ENCODE measurements at regions not wholly inside any gene's neighbourhood (a gene's known extent, or its start where the extent isn't known, plus 50 kb on each side); places are given as distances from the start of the nearest gene placed in this dataset.

DNA sequence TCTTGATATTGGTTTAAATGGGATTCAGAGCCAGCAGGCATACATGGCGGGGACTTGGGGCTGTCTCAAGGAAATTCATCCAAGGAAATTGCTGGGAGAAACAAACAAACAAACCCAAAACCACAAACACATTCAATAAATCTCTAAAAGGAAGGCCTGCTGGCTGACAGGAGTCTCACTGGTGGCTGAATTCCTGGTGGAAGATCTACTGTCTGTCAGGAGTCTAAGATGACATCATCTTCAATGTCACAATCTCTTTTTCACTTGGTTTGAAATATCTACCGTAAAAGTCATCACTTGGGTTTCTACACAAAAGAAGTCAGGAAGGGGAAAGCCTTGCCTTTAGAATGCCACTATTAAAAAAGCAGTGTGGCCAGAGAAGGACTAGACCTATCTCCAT, 87.9 kb downstream of the KLF5 start:
- DNase-seq = no peak
- no peak overlapping the region for H2AFZ ChIP-seq (ENCODE audit: low read length)

DNA sequence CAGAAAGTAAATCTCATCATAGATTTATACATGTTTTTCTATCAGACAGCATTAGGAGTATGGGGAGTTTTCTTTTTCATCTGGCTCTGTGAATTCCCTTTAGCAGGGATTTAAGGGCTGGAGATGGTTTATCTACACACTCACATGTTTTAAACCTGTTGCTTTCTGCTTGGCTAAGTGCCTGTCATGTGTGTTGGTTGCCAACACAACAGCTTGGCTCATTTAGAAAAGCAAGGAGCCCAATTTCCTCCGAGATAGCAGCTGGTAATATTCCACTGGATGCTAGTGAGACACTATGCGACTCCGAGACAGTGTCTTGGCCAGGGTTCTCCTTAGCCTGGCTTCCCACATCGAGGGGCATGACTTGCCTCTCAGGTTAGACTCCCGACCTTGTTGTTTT, 83.3 kb downstream of the KLF5 start:
- Histone ChIP-seq H3K36me3 (ENCODE audit: insufficient read depth, low read length) (no peaks in the 10 kb centered on the region), H2AFZ (ENCODE audit: low read length) (no peak overlapping the region), H3K9me2 (replicated peaks; ENCODE audit: insufficient read depth, low read length) (no peaks in the 10 kb centered on the region), H3K9me3 (ENCODE audit: low read length) (no peaks in the 10 kb centered on the region), H3K27ac (ENCODE audit: low read length) (no peak overlapping the region), H4K20me1 (ENCODE audit: insufficient read depth, low read depth, low read length) (no peaks in the 10 kb centered on the region), H3K4me2 (ENCODE audit: low read depth, low read length, poor library complexity, severe bottlenecking) (no peak overlapping the region), H3K4me3 (ENCODE audit: low read length) (no peak overlapping the region), H3K27me3 (ENCODE audit: low read length) (no peaks in the 10 kb centered on the region), H3K4me1 (ENCODE audit: low read length) (no peaks in the 10 kb centered on the region), H3K79me2 (ENCODE audit: low read length) (no peaks in the 10 kb centered on the region), H3K9ac (ENCODE audit: low read length) (no peak overlapping the region)
- no peak for DNase-seq

More for the DNA sequence above, 87.9 kb downstream of the KLF5 start:
- Histone ChIP-seq H3K27me3 (ENCODE audit: low read length) (no peaks in the 10 kb centered on the region), H3K4me2 (ENCODE audit: low read depth, low read length, poor library complexity, severe bottlenecking) (no peak overlapping the region), H3K36me3 (ENCODE audit: insufficient read depth, low read length) (no peaks in the 10 kb centered on the region), H3K9me2 (replicated peaks; ENCODE audit: insufficient read depth, low read length) (no peaks in the 10 kb centered on the region), H4K20me1 (ENCODE audit: insufficient read depth, low read depth, low read length) (no peaks in the 10 kb centered on the region), H3K4me3 (ENCODE audit: low read length) (no peak overlapping the region), H3K9ac (ENCODE audit: low read length) (no peak overlapping the region), H3K79me2 (ENCODE audit: low read length) (no peaks in the 10 kb centered on the region), H3K9me3 (ENCODE audit: low read length) (no peaks in the 10 kb centered on the region), H3K4me1 (ENCODE audit: low read length) (no peaks in the 10 kb centered on the region), H3K27ac (ENCODE audit: low read length) (no peak overlapping the region)

DNA sequence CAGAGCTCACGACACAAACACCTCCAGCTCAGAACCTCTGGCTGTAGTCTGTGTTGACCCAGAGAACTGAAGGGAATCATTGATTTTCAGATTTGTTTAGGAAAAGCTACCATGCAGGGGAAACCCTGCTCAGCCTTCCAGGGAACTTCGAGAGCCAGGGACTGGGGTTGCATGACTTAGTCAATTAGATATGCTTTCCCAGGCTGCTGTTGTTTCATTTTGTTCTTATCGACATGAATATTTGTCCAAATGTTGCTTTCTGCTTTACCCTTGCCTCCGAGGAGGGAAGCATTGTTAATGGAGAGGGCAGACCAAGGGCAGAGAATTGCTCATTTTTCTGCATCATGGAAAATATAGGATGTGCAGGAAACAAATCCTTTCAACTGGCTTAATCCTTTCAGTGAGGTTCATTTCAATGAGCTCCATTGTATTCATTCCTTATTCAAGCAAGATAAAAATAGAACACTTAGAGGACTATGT, 82.5 kb downstream of the KLF5 start:
- Histone ChIP-seq H4K20me1 (ENCODE audit: insufficient read depth, low read depth, low read length) (no peaks in the 10 kb centered on the region), H3K9ac (ENCODE audit: low read length) (no peak overlapping the region), H3K27ac (ENCODE audit: low read length) (no peak overlapping the region), H3K36me3 (ENCODE audit: insufficient read depth, low read length) (no peaks in the 10 kb centered on the region), H2AFZ (ENCODE audit: low read length) (no peak overlapping the region), H3K79me2 (ENCODE audit: low read length) (no peaks in the 10 kb centered on the region), H3K4me3 (ENCODE audit: low read length) (no peak overlapping the region), H3K9me2 (replicated peaks; ENCODE audit: insufficient read depth, low read length) (no peaks in the 10 kb centered on the region), H3K9me3 (ENCODE audit: low read length) (no peaks in the 10 kb centered on the region), H3K4me1 (ENCODE audit: low read length) (no peaks in the 10 kb centered on the region), H3K4me2 (ENCODE audit: low read depth, low read length, poor library complexity, severe bottlenecking) (no peak overlapping the region), H3K27me3 (ENCODE audit: low read length) (no peaks in the 10 kb centered on the region)
- no peak for DNase-seq

DNA sequence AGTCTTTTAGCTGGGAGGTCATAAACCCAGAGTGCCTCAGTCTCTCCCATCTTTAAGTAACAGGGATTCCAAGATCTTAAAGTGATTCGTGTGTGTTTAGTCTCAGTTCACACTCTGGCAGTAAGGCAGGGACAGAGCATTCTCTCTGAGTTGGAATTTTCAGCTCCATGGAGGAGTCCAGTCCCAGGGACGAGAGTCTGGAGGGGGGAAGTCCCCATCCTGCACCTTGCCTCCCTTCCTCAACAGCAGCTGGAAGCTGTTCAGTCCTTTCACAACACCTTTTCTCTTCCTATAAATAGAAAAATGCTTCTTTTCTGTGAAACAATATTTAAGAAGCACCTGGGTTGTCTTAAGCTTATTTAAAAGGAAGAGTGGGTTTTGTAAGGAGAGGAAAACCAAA, 82.0 kb downstream of the KLF5 start:
- no peaks in the 10 kb centered on the region for H3K27me3 ChIP-seq (ENCODE audit: low read length)
- H3K4me1 ChIP-seq (ENCODE audit: low read length) = no peaks in the 10 kb centered on the region
- H3K9ac ChIP-seq (ENCODE audit: low read length) = no peak overlapping the region
- DNase-seq = no peak
- H2AFZ ChIP-seq (ENCODE audit: low read length) = no peak overlapping the region
- H3K4me2 ChIP-seq (ENCODE audit: low read depth, low read length, poor library complexity, severe bottlenecking) = no peak overlapping the region
- H3K27ac ChIP-seq (ENCODE audit: low read length) = no peak overlapping the region
- H3K4me3 ChIP-seq (ENCODE audit: low read length) = no peak overlapping the region
- no peaks in the 10 kb centered on the region for H4K20me1 ChIP-seq (ENCODE audit: insufficient read depth, low read depth, low read length)
- H3K9me3 ChIP-seq (ENCODE audit: low read length) = no peaks in the 10 kb centered on the region
- H3K9me2 ChIP-seq (replicated peaks; ENCODE audit: insufficient read depth, low read length) = no peaks in the 10 kb centered on the region
- no peaks in the 10 kb centered on the region for H3K36me3 ChIP-seq (ENCODE audit: insufficient read depth, low read length)
- H3K79me2 ChIP-seq (ENCODE audit: low read length) = no peaks in the 10 kb centered on the region

DNA sequence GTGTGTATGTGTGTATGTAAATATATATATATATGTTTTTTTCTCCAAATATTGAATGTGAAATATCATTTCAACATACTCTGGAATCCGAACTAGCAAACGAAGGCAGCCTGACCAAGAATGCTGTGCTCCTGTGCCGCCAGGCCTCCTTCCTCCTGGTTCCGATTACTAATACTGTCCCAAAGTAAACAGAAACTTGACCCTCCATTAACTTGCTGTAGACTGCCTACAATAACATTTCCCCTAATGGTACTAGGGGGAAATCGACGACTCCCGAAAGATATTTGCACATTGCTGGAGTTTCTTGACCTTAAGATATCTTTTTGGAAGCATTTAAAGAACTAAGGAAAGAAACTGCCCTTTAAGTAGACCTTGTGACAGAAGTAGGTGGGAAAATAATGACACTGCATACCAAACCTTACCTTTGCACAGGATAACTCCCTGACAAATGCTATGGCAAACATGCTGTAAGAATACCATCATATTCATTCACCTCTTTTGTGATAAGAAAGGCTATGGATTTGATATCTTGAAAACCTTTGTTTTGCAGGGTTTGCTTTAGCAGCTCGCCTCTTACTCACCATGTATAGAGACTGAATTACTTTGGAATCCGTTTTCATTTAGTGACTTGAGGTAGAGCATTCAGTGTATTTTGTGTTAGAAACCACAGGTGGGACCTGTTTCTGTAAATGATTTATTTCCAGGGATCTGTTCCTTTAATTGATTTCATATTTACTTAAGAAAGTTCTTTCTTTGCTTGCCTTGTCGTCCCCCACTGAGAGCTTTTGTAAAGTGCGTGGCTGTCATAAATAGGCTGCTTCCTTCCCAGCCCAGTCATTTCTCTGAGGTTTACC, 80.1 kb downstream of the KLF5 start:
- Histone ChIP-seq H3K4me2 (ENCODE audit: low read depth, low read length, poor library complexity, severe bottlenecking) (no peak overlapping the region), H3K27me3 (ENCODE audit: low read length) (no peaks in the 10 kb centered on the region), H3K79me2 (ENCODE audit: low read length) (no peaks in the 10 kb centered on the region), H3K36me3 (ENCODE audit: insufficient read depth, low read length) (no peaks in the 10 kb centered on the region), H3K4me1 (ENCODE audit: low read length) (no peaks in the 10 kb centered on the region), H3K27ac (ENCODE audit: low read length) (no peak overlapping the region), H3K9ac (ENCODE audit: low read length) (no peak overlapping the region), H3K9me2 (replicated peaks; ENCODE audit: insufficient read depth, low read length) (no peaks in the 10 kb centered on the region), H3K4me3 (ENCODE audit: low read length) (no peak overlapping the region), H4K20me1 (ENCODE audit: insufficient read depth, low read depth, low read length) (no peaks in the 10 kb centered on the region), H3K9me3 (ENCODE audit: low read length) (no peaks in the 10 kb centered on the region), H2AFZ (ENCODE audit: low read length) (no peak overlapping the region)
- no peak for DNase-seq

DNA sequence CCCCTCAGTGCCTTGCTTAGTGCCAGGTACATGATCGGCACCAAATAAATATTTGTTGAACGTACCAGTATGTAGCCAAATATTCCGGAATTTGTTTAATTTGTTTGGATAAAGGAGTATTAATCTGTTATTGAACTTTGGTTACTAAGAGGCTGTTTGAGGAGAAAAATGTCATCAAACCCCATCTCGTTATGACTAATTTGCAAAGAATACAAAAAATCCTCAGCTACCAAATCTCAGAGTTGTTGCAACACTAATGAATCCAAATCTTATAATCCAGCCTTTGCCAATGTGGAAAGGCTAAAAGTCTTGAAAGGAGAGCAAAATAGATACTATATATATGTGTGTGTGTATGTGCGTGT, 79.5 kb downstream of the KLF5 start:
- no peak overlapping the region for H3K9ac ChIP-seq (ENCODE audit: low read length)
- H3K4me2 ChIP-seq (ENCODE audit: low read depth, low read length, poor library complexity, severe bottlenecking) = no peak overlapping the region
- H3K9me3 ChIP-seq (ENCODE audit: low read length) = no peaks in the 10 kb centered on the region
- H4K20me1 ChIP-seq (ENCODE audit: insufficient read depth, low read depth, low read length) = no peaks in the 10 kb centered on the region
- H3K27ac ChIP-seq (ENCODE audit: low read length) = no peak overlapping the region
- H2AFZ ChIP-seq (ENCODE audit: low read length) = no peak overlapping the region
- DNase-seq = no peak
- no peaks in the 10 kb centered on the region for H3K4me1 ChIP-seq (ENCODE audit: low read length)
- no peaks in the 10 kb centered on the region for H3K9me2 ChIP-seq (replicated peaks; ENCODE audit: insufficient read depth, low read length)
- H3K4me3 ChIP-seq (ENCODE audit: low read length) = no peak overlapping the region
- H3K79me2 ChIP-seq (ENCODE audit: low read length) = no peaks in the 10 kb centered on the region
- H3K27me3 ChIP-seq (ENCODE audit: low read length) = no peaks in the 10 kb centered on the region
- no peaks in the 10 kb centered on the region for H3K36me3 ChIP-seq (ENCODE audit: insufficient read depth, low read length)

DNA sequence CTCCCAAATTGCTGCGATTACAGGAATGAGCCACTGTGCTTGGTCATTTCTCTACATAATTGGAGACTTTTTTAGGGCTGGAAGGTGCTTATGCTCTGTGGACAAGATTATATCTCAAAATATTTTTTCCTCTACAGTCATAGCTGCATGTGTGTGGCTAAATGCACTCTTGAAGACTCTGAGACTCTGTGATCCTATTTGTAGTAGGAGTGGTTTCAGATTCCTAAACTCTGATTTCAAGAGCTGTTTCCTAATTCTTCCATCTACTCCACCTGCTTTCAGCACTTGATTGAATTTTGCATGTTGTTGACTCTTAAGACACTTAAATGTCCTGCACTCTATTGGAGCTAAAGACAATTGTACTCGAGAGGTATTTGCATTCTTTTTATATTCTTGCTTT, 78.0 kb downstream of the KLF5 start:
- no peaks in the 10 kb centered on the region for H4K20me1 ChIP-seq (ENCODE audit: insufficient read depth, low read depth, low read length)
- no peak overlapping the region for H3K27ac ChIP-seq (ENCODE audit: low read length)
- H3K9me3 ChIP-seq (ENCODE audit: low read length) = no peaks in the 10 kb centered on the region
- no peak overlapping the region for H3K9ac ChIP-seq (ENCODE audit: low read length)
- H3K4me2 ChIP-seq (ENCODE audit: low read depth, low read length, poor library complexity, severe bottlenecking) = no peak overlapping the region
- H3K9me2 ChIP-seq (replicated peaks; ENCODE audit: insufficient read depth, low read length) = no peaks in the 10 kb centered on the region
- H3K27me3 ChIP-seq (ENCODE audit: low read length) = peaks cover 3% of the 10 kb centered on the region; the same call in 1 of the 2 replicates
- H2AFZ ChIP-seq (ENCODE audit: low read length) = no peak overlapping the region
- no peak overlapping the region for H3K4me3 ChIP-seq (ENCODE audit: low read length)
- no peaks in the 10 kb centered on the region for H3K4me1 ChIP-seq (ENCODE audit: low read length)
- no peaks in the 10 kb centered on the region for H3K36me3 ChIP-seq (ENCODE audit: insufficient read depth, low read length)
- no peaks in the 10 kb centered on the region for H3K79me2 ChIP-seq (ENCODE audit: low read length)
- DNase-seq = no peak

DNA sequence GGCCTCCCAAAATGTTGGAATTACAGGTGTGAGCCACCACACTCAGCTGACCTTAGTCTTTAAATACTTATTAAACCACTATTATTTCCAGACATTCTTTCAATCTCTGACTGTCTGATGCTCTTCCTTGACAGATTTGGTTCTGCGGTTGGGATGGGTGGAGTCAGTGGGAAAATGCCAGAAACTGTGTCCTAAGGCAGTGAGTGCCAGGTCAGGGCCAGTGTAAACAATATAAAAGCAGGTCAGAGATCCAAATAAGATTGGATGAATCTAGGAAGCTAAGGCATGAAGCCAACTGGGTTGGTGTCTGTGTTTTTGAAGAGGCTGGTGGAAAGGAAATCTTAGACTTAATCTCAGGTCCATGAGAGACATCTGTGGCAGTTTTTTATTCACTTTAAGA, 74.7 kb downstream of the KLF5 start:
- no peaks in the 10 kb centered on the region for H3K79me2 ChIP-seq (ENCODE audit: low read length)
- no peaks in the 10 kb centered on the region for H3K9me3 ChIP-seq (ENCODE audit: low read length)
- no peaks in the 10 kb centered on the region for H3K9me2 ChIP-seq (replicated peaks; ENCODE audit: insufficient read depth, low read length)
- no peak overlapping the region for H3K9ac ChIP-seq (ENCODE audit: low read length)
- H2AFZ ChIP-seq (ENCODE audit: low read length) = no peak overlapping the region
- H3K4me2 ChIP-seq (ENCODE audit: low read depth, low read length, poor library complexity, severe bottlenecking) = no peak overlapping the region
- no peaks in the 10 kb centered on the region for H3K36me3 ChIP-seq (ENCODE audit: insufficient read depth, low read length)
- H3K4me3 ChIP-seq (ENCODE audit: low read length) = no peak overlapping the region
- H3K27ac ChIP-seq (ENCODE audit: low read length) = no peak overlapping the region
- no peaks in the 10 kb centered on the region for H3K4me1 ChIP-seq (ENCODE audit: low read length)
- H4K20me1 ChIP-seq (ENCODE audit: insufficient read depth, low read depth, low read length) = no peaks in the 10 kb centered on the region
- DNase-seq = no peak
- H3K27me3 ChIP-seq (ENCODE audit: low read length) = peaks cover 3% of the 10 kb centered on the region; the same call in 1 of the 2 replicates
